Endothelial cell of umbilical vein (primary cell): ENCODE measurements at regions not wholly inside any gene's neighbourhood (a gene's known extent, or its start where the extent isn't known, plus 50 kb on each side); places are given as distances from the start of the nearest gene placed in this dataset.

ENCODE experiments used
- CTCF ChIP-seq, 2 donors: IDR thresholded peaks; 1 replicate in 1 of 2; 2 replicates in 1 of 2; pipeline ENCODE4 v1.5.1; 2011; ENCODE audit warnings: low read length in 2 of 2, mild to moderate bottlenecking in 2 of 2, moderate library complexity in 2 of 2, control low read depth in 1 of 2, inconsistent platforms in 1 of 2, low read depth in 1 of 2; ENCODE audit not compliant: insufficient read depth in 1 of 2; ENCODE audit errors: extremely low read depth in 1 of 2
- EZH2 ChIP-seq: IDR thresholded peaks from 2 replicates; pipeline ENCODE4 v1.6.1; 2012; ENCODE audit warnings: borderline replicate concordance, low read depth, mild to moderate bottlenecking, moderate library complexity, low read length, inconsistent platforms; ENCODE audit not compliant: severe bottlenecking
- MAX ChIP-seq: IDR thresholded peaks from 2 replicates; pipeline ENCODE4 v1.6.1; 2011; ENCODE audit not compliant: insufficient read depth, insufficient read length
- POLR2A ChIP-seq: IDR thresholded peaks from 2 replicates; pipeline ENCODE4 v1.6.1; 2012; ENCODE audit warnings: low read depth, mild to moderate bottlenecking, control low read depth, low read length

DNA sequence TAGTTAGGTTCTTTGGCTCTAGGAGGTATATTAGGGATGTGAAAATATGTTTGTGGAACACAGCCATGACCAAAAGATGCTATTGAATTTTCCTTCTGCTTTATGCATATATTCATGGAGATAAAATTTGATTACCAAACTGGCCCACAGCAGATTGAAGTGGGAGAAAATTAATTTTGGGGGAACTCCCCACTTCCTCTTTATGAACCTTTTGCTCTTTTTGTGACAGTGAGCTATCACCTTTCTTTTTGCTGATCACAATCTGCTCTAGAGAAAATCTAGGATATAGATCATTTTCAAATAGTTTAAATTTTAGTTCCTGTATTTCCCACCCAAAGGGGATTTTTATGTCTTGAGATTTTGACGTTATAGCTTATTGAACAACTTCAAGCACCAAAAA, 313.0 kb downstream of the GABRB2 start:
- TF ChIP-seq CTCF (IDR thresholded peaks at IDR 0.05; ENCODE audit: extremely low read depth in 1 of 2, insufficient read depth in 1 of 2, low read depth in 1 of 2, low read length in 2 of 2) (no peak), MAX (no peak), EZH2 (no peak), POLR2A (no peak)
